Parathyroid adenoma (tissue), 2 donors: ENCODE measurements at regions not wholly inside any gene's neighbourhood (a gene's known extent, or its start where the extent isn't known, plus 50 kb on each side); places are given as distances from the start of the nearest gene placed in this dataset.

ENCODE experiments used
- H2AFZ ChIP-seq: fragments of 300-600 bp; sonication (generic); one replicate; pipeline ENCODE4 v1.7.0; 2017; ENCODE audit warnings: antibody characterized with exemption, mild to moderate bottlenecking
- H3K27ac ChIP-seq: fragments of 300-600 bp; sonication (generic); one replicate; pipeline ENCODE4 v1.7.0; 2017
- H3K27me3 ChIP-seq: fragments of 300-600 bp; sonication (generic); one replicate; pipeline ENCODE4 v1.7.0; 2017; ENCODE audit warnings: low read length; ENCODE audit not compliant: control insufficient read depth, insufficient read depth
- H3K36me3 ChIP-seq: fragments of 300-600 bp; sonication (generic); one replicate; pipeline ENCODE4 v1.7.0; 2017; ENCODE audit warnings: low read length; ENCODE audit not compliant: control insufficient read depth, insufficient read depth
- H3K4me1 ChIP-seq: fragments of 300-600 bp; sonication (generic); one replicate; pipeline ENCODE4 v1.7.0; 2017; ENCODE audit warnings: control low read depth
- H3K4me2 ChIP-seq: fragments of 300-600 bp; sonication (generic); one replicate; pipeline ENCODE4 v1.7.0; 2017; ENCODE audit warnings: low read length
- H3K4me3 ChIP-seq: fragments of 300-600 bp; sonication (generic); one replicate; pipeline ENCODE4 v1.7.0; 2017; ENCODE audit warnings: low read depth, low read length
- H3K79me2 ChIP-seq: fragments of 300-600 bp; sonication (generic); one replicate; pipeline ENCODE4 v1.7.0; 2017; ENCODE audit warnings: control low read depth
- H3K9ac ChIP-seq: fragments of 300-600 bp; sonication (generic); one replicate; pipeline ENCODE4 v1.7.0; 2017; ENCODE audit warnings: mild to moderate bottlenecking
- H3K9me3 ChIP-seq: fragments of 300-600 bp; sonication (generic); one replicate; pipeline ENCODE4 v1.7.0; 2017; ENCODE audit warnings: low read length; ENCODE audit not compliant: control insufficient read depth
- CTCF ChIP-seq: fragments of 300-600 bp; sonication (generic); IDR thresholded peaks from one replicate; pipeline ENCODE4 v1.7.0; 2017; ENCODE audit warnings: antibody characterized with exemption, mild to moderate bottlenecking
- donor health status: primary hyperparathyroidism.

GRCh38 chr5:1687301-1687970, 112.2 kb downstream of the MRPL36 start:
- Histone ChIP-seq H3K36me3 (no peaks in the 10 kb centered on the region), H3K4me2 (no peak overlapping the region), H3K27ac (no peak overlapping the region), H3K9ac (no peak overlapping the region), H3K27me3 (no peaks in the 10 kb centered on the region), H2AFZ (no peak overlapping the region), H3K4me1 (no peaks in the 10 kb centered on the region), H3K4me3 (no peak overlapping the region), H3K79me2 (no peaks in the 10 kb centered on the region), H3K9me3 (no peaks in the 10 kb centered on the region)
- no peak for TF ChIP-seq CTCF

GRCh38 chr5:1686016-1686802, 113.4 kb downstream of the MRPL36 start:
- no peaks in the 10 kb centered on the region for H3K27me3 ChIP-seq
- no peaks in the 10 kb centered on the region for H3K4me1 ChIP-seq
- H2AFZ ChIP-seq: no peak overlapping the region
- no peaks in the 10 kb centered on the region for H3K9me3 ChIP-seq
- H3K4me2 ChIP-seq: no peak overlapping the region
- no peak for TF ChIP-seq CTCF
- no peak overlapping the region for H3K27ac ChIP-seq
- H3K4me3 ChIP-seq: no peak overlapping the region
- H3K36me3 ChIP-seq: no peaks in the 10 kb centered on the region
- no peaks in the 10 kb centered on the region for H3K79me2 ChIP-seq
- H3K9ac ChIP-seq: no peak overlapping the region

GRCh38 chr5:1685066-1685465, 114.6 kb downstream of the MRPL36 start:
- no peaks in the 10 kb centered on the region for H3K27me3 ChIP-seq

DNA sequence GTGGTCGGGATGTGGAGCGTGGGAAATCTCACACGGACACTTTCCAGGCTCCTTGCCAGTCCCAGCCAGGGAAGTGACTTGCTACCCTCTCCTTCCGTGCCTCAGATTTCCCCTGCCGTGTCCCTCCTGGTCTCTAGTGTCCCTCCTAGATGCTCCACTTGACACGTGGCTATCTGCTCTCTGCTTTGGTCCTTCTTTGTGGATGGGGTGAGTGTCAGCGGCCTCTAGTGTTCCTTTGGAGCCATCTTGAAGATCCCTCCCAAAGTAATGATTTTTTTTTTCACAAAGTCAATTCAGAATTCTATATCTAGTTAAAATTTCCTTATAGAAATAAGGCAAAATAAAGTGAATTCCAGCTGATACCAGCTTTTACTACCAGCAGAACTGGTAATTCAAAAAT, 117.7 kb downstream of the MRPL36 start:
- H3K79me2 ChIP-seq: no peaks in the 10 kb centered on the region
- H3K27me3 ChIP-seq: no peaks in the 10 kb centered on the region
- H3K4me2 ChIP-seq: no peak overlapping the region
- no peak overlapping the region for H3K27ac ChIP-seq
- TF ChIP-seq CTCF: no peak
- H2AFZ ChIP-seq: no peak overlapping the region
- H3K4me1 ChIP-seq: no peaks in the 10 kb centered on the region
- H3K9ac ChIP-seq: no peak overlapping the region
- no peaks in the 10 kb centered on the region for H3K9me3 ChIP-seq
- H3K4me3 ChIP-seq: no peak overlapping the region
- H3K36me3 ChIP-seq: no peaks in the 10 kb centered on the region

More at GRCh38 chr5:1685066-1685465, 114.6 kb downstream of the MRPL36 start:
- TF ChIP-seq CTCF: no peak
- no peaks in the 10 kb centered on the region for H3K4me1 ChIP-seq
- H3K4me3 ChIP-seq: no peak overlapping the region
- H3K79me2 ChIP-seq: no peaks in the 10 kb centered on the region
- no peak overlapping the region for H3K4me2 ChIP-seq
- no peak overlapping the region for H3K9ac ChIP-seq
- no peak overlapping the region for H3K27ac ChIP-seq
- no peaks in the 10 kb centered on the region for H3K9me3 ChIP-seq
- no peak overlapping the region for H2AFZ ChIP-seq
- H3K36me3 ChIP-seq: no peaks in the 10 kb centered on the region
